ENCODE measurements at regions not wholly inside any gene's neighbourhood (a gene's known extent, or its start where the extent isn't known, plus 50 kb on each side); places are given as distances from the start of the nearest gene placed in this dataset.
A peak's percentile ranks its signal among the peaks of the same experiment; 100 is the strongest.

DNA sequence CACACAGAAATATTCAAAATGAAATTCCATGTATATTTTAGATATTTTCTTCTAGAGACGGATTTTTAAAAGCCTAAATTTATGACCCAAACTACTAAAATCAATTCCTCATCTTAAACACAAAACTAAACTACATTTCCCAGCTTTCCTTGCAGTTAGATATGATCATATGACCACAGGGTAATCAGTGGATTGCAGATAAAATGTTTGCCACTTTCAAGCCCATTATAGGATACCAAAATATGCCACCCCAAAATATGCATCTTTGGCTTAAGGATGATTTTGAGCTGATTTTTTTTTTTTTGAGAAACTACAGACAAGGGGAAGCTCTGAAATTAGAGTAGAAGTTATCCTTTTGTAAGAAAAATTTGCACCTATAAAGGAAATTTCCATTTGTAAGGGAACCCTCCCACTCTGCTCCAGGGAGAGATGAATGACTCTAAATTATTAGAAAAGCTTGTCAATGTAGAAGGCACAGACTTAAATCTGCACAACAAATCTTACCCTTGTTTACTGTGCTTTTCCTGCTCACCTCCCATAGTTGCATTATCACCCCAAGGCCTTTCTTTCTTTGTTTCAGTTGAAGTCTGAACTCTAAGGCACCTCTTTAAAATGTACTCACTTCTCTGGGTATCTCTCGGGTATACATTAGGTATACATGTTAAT is 503.0 kb downstream of the PDHA2 start:
- Histone ChIP-seq H3K4me1 (ENCODE audit: insufficient read depth, low read length, poor library complexity, severe bottlenecking) (peaks cover 3% of the 10 kb centered on the region), H3K9ac (ENCODE audit: low read depth, low read length, poor library complexity, severe bottlenecking) (no peak overlapping the region), H2AFZ (ENCODE audit: low read length) (no peak overlapping the region), H3K9me2 (replicated peaks; ENCODE audit: low read depth, low read length) (no peaks in the 10 kb centered on the region), H3K4me3 (ENCODE audit: low read length, poor library complexity, severe bottlenecking) (no peak overlapping the region), H3F3A (ENCODE audit: low read depth) (no peaks in the 10 kb centered on the region), H4K20me1 (ENCODE audit: insufficient read depth, low read length, poor library complexity, severe bottlenecking) (no peaks in the 10 kb centered on the region), H3K79me2 (ENCODE audit: insufficient read depth, low read length) (no peaks in the 10 kb centered on the region), H3K36me3 (ENCODE audit: insufficient read depth, low read length) (no peaks in the 10 kb centered on the region), H3K4me2 (ENCODE audit: low read depth, low read length, poor library complexity, severe bottlenecking) (no peak overlapping the region), H3K9me3 (ENCODE audit: insufficient read depth, low read depth, low read length) (no peaks in the 10 kb centered on the region), H3K27me3 (ENCODE audit: insufficient read depth, low read length, poor library complexity, severe bottlenecking) (no peaks in the 10 kb centered on the region)
- TF ChIP-seq EZH2phosphoT487 (IDR thresholded peaks at IDR 0.05; ENCODE audit: borderline replicate concordance): no peak
- TF ChIP-seq, protein P1, sequence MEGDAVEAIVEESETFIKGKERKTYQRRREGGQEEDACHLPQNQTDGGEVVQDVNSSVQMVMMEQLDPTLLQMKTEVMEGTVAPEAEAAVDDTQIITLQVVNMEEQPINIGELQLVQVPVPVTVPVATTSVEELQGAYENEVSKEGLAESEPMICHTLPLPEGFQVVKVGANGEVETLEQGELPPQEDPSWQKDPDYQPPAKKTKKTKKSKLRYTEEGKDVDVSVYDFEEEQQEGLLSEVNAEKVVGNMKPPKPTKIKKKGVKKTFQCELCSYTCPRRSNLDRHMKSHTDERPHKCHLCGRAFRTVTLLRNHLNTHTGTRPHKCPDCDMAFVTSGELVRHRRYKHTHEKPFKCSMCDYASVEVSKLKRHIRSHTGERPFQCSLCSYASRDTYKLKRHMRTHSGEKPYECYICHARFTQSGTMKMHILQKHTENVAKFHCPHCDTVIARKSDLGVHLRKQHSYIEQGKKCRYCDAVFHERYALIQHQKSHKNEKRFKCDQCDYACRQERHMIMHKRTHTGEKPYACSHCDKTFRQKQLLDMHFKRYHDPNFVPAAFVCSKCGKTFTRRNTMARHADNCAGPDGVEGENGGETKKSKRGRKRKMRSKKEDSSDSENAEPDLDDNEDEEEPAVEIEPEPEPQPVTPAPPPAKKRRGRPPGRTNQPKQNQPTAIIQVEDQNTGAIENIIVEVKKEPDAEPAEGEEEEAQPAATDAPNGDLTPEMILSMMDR (conservative IDR thresholded peaks at IDR 0.05; ENCODE audit: low read length): no peak

DNA sequence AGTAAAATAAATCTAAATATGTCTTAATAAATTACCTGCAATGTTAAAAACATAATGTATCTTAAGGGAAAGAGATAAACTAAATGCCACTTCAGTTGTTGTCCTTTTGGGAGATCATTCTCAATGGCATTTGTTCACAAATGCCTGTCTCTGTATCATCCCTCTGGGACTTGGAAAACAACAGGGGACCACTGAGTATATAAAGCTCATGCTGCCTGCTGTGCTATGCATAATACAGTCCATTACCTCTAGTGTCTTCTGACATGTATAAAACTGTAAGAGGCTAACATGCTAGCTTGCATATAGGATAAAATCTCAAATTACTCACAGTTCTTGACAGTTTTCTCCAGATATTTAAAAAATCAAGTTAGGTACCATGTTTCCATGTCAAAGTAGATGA is 503.9 kb downstream of the PDHA2 start:
- Histone ChIP-seq H3K9me2 (replicated peaks; ENCODE audit: low read depth, low read length) (no peaks in the 10 kb centered on the region), H3K36me3 (ENCODE audit: insufficient read depth, low read length) (no peaks in the 10 kb centered on the region), H2AFZ (ENCODE audit: low read length) (no peak overlapping the region), H3F3A (ENCODE audit: low read depth) (no peaks in the 10 kb centered on the region), H3K4me1 (ENCODE audit: insufficient read depth, low read length, poor library complexity, severe bottlenecking) (peaks cover 5% of the 10 kb centered on the region), H3K4me3 (ENCODE audit: low read length, poor library complexity, severe bottlenecking) (no peak overlapping the region), H3K27me3 (ENCODE audit: insufficient read depth, low read length, poor library complexity, severe bottlenecking) (no peaks in the 10 kb centered on the region), H3K79me2 (ENCODE audit: insufficient read depth, low read length) (no peaks in the 10 kb centered on the region), H4K20me1 (ENCODE audit: insufficient read depth, low read length, poor library complexity, severe bottlenecking) (no peaks in the 10 kb centered on the region), H3K9ac (ENCODE audit: low read depth, low read length, poor library complexity, severe bottlenecking) (no peak overlapping the region), H3K4me2 (ENCODE audit: low read depth, low read length, poor library complexity, severe bottlenecking) (no peak overlapping the region), H3K9me3 (ENCODE audit: insufficient read depth, low read depth, low read length) (no peaks in the 10 kb centered on the region)
- no peak for TF ChIP-seq EZH2phosphoT487 (IDR thresholded peaks at IDR 0.05; ENCODE audit: borderline replicate concordance)
- TF ChIP-seq, protein P1 (conservative IDR thresholded peaks at IDR 0.05; ENCODE audit: low read length): no peak

DNA sequence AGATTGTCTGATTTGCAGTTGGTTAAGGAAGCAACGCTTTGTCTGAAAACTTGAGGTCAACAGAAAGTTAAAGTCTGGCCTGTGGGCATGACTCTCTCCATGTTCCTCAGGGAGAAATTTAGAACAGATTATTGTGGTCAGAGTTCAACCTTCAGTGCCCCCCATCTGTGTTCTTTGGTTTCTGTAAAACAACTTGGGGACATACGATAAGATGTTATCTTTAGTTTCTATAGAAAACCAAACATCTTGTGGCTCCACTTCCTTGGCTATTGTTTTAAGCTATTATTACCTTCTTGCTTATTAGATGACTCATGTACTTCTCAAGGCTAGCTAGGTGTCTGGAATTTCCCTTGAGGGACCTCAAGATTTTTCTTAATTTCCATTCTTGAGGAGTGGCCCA is 507.7 kb downstream of the PDHA2 start:
- H3K36me3 ChIP-seq (ENCODE audit: insufficient read depth, low read length): no peaks in the 10 kb centered on the region

More for the DNA sequence above, 507.7 kb downstream of the PDHA2 start:
- Histone ChIP-seq H3K27me3 (ENCODE audit: insufficient read depth, low read length, poor library complexity, severe bottlenecking) (no peaks in the 10 kb centered on the region), H3K79me2 (ENCODE audit: insufficient read depth, low read length) (no peaks in the 10 kb centered on the region), H3K4me1 (ENCODE audit: insufficient read depth, low read length, poor library complexity, severe bottlenecking) (peaks cover 5% of the 10 kb centered on the region), H4K20me1 (ENCODE audit: insufficient read depth, low read length, poor library complexity, severe bottlenecking) (no peaks in the 10 kb centered on the region), H2AFZ (ENCODE audit: low read length) (no peak overlapping the region), H3F3A (ENCODE audit: low read depth) (no peaks in the 10 kb centered on the region), H3K9ac (ENCODE audit: low read depth, low read length, poor library complexity, severe bottlenecking) (no peak overlapping the region), H3K9me3 (ENCODE audit: insufficient read depth, low read depth, low read length) (no peaks in the 10 kb centered on the region), H3K4me2 (ENCODE audit: low read depth, low read length, poor library complexity, severe bottlenecking) (peak overlapping the region; percentile 38), H3K9me2 (replicated peaks; ENCODE audit: low read depth, low read length) (no peaks in the 10 kb centered on the region), H3K4me3 (ENCODE audit: low read length, poor library complexity, severe bottlenecking) (no peak overlapping the region)
- peak; percentile 58; the same call in 1 of the 2 replicates for TF ChIP-seq EZH2phosphoT487 (IDR thresholded peaks at IDR 0.05; ENCODE audit: borderline replicate concordance)
- TF ChIP-seq, protein P1 (conservative IDR thresholded peaks at IDR 0.05; ENCODE audit: low read length): no peak
